HepG2 (cell line): ENCODE measurements at regions not wholly inside any gene's neighbourhood (a gene's known extent, or its start where the extent isn't known, plus 50 kb on each side); places are given as distances from the start of the nearest gene placed in this dataset.

Source experiments
- FOXP1 ChIP-seq, 2 experiments: fragments of 450-650 bp in 1 of 2; IDR thresholded peaks; 2 replicates each; pipeline ENCODE4 v1.6.1; 2017 to 2018; ENCODE audit warnings: antibody characterized with exemption in 1 of 2
- ZNF160 ChIP-seq: sonication (generic); formaldehyde crosslinking; IDR thresholded peaks from 2 replicates; pipeline ENCODE4 v1.8.0; 2022; ENCODE audit warnings: mild to moderate bottlenecking, inconsistent platforms, missing genetic modification reagents
- ZNF777 ChIP-seq: sonication (generic); formaldehyde crosslinking; IDR thresholded peaks from 2 replicates; pipeline ENCODE4 v1.4.0; 2020; ENCODE audit warnings: missing genetic modification reagents
- ZNF839 ChIP-seq: sonication (generic); formaldehyde crosslinking; IDR thresholded peaks from 2 replicates; pipeline ENCODE4 v1.4.0; 2020; ENCODE audit warnings: missing genetic modification reagents, mild to moderate bottlenecking, borderline replicate concordance
- TF ChIP-seq, protein P1 (sequence below): sonication (generic); formaldehyde crosslinking; IDR thresholded peaks from 2 replicates; pipeline ENCODE4 v1.5.1; 2020; ENCODE audit warnings: mild to moderate bottlenecking, missing genetic modification reagents, moderate library complexity
- TF ChIP-seq, protein P2 (sequence below): sonication (generic); formaldehyde crosslinking; IDR thresholded peaks from 2 replicates; pipeline ENCODE4 v1.4.0; 2020; ENCODE audit warnings: missing genetic modification reagents, borderline replicate concordance

DNA sequence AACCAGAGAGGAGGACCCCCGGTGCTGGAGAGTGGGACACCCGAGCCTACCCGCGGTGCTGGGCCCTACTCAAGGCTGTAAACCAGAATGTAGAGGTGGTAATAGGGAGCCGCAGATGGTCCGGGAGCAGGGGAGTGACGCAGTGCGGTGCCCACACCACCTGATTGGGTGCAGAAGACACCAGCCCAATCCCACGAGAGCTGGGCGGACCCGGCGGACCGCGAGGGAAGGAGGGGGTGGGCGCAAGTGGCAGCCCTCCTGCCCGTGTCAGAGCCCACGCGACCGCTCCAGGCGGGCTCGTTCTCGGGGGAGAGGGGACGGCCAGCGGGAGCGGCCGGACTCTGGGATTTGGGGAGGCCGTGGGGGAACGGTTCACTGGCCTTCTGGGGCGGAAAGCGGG, 71.2 kb downstream of the C9orf50 start:
- TF ChIP-seq, protein P1, sequence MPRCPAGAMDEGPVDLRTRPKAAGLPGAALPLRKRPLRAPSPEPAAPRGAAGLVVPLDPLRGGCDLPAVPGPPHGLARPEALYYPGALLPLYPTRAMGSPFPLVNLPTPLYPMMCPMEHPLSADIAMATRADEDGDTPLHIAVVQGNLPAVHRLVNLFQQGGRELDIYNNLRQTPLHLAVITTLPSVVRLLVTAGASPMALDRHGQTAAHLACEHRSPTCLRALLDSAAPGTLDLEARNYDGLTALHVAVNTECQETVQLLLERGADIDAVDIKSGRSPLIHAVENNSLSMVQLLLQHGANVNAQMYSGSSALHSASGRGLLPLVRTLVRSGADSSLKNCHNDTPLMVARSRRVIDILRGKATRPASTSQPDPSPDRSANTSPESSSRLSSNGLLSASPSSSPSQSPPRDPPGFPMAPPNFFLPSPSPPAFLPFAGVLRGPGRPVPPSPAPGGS (CRISPR knock-in tag) = no peak
- no peak for TF ChIP-seq ZNF839
- TF ChIP-seq, protein P2, sequence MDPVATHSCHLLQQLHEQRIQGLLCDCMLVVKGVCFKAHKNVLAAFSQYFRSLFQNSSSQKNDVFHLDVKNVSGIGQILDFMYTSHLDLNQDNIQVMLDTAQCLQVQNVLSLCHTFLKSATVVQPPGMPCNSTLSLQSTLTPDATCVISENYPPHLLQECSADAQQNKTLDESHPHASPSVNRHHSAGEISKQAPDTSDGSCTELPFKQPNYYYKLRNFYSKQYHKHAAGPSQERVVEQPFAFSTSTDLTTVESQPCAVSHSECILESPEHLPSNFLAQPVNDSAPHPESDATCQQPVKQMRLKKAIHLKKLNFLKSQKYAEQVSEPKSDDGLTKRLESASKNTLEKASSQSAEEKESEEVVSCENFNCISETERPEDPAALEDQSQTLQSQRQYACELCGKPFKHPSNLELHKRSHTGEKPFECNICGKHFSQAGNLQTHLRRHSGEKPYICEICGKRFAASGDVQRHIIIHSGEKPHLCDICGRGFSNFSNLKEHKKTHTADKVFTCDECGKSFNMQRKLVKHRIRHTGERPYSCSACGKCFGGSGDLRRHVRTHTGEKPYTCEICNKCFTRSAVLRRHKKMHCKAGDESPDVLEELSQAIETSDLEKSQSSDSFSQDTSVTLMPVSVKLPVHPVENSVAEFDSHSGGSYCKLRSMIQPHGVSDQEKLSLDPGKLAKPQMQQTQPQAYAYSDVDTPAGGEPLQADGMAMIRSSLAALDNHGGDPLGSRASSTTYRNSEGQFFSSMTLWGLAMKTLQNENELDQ (CRISPR knock-in tag) = no peak
- no peak for TF ChIP-seq ZNF777
- no peak for TF ChIP-seq FOXP1 (IDR thresholded peaks at IDR 0.05)
- TF ChIP-seq FOXP1 (CRISPR knock-in tag; IDR thresholded peaks at IDR 0.05) = no peak
- no peak for TF ChIP-seq ZNF160 (CRISPR knock-in tag)
